AG04449 (cell line): ENCODE measurements at regions not wholly inside any gene's neighbourhood (a gene's known extent, or its start where the extent isn't known, plus 50 kb on each side); places are given as distances from the start of the nearest gene placed in this dataset.

ENCODE experiments used
- CTCF ChIA-PET: fragments of 350-600 bp; formaldehyde crosslinking; extraction: SDS; loops from one replicate; lab custom pipeline; 2021; ENCODE audit warnings: antibody characterized with exemption; lab: Yijun Ruan, JAX
- POLR2A ChIA-PET: fragments of 400-600, 350-600 bp; formaldehyde crosslinking; extraction: SDS; loops from one replicate; lab custom pipeline; 2020; ENCODE audit warnings: antibody characterized with exemption, inconsistent platforms; lab: Yijun Ruan, JAX
- DNase-seq: peaks from one replicate; pipeline ENCODE4 v3.0.0-alpha.2; 2010; ENCODE audit warnings: low read depth, low spot score
- H3K4me3 ChIP-seq: 2 replicates; pipeline ENCODE4 v1.5.1; 2011; ENCODE audit warnings: low read depth, mild to moderate bottlenecking, control low read depth, low read length
- CTCF ChIP-seq: IDR thresholded peaks from one replicate; pipeline ENCODE4 v1.5.1; 2011; ENCODE audit warnings: mild to moderate bottlenecking, moderate library complexity, low read length, control low read depth, inconsistent platforms; ENCODE audit not compliant: insufficient read depth; ENCODE audit errors: missing control alignments

- TF ChIP-seq CTCF: no peak
- no peak for DNase-seq
- ChIA-PET POLR2A (no interaction called here), CTCF (no interaction called here)
- H3K4me3 ChIP-seq: no peak overlapping the region
Measured at GRCh38 chr2:236689981-236690380, 120.4 kb downstream of the ACKR3 start.

DNA sequence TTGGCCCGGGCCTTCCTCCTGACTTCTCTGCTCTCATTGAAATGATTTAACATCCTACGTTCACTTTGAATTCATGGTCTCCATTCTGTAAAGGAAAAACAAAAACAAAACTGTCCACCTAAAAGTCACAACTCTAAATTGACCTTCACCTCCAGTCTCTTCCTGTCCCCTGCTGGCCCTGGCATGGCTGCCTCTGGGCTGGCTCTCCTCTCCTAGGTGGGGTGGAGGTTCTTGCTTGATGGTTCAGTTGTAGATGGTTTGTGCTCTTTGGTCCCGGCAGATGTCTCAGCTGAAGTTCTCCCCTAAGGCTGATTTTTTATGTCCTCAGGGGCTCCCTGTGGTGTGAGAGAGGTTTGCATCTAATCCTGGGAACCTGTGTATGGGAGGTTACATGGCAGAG is 121.1 kb downstream of the ACKR3 start:
- ChIA-PET POLR2A (no interaction called here), CTCF (interaction anchor here (1.4 kb wide), 1 partner anchor 8 kb away, joined by 3 read pairs; no protein-coding TSS in a partner anchor)
- TF ChIP-seq CTCF: no peak
- no peak for DNase-seq
- no peak overlapping the region for H3K4me3 ChIP-seq

GRCh38 chr2:236691799-236692167 is 122.2 kb downstream of the ACKR3 start:
- POLR2A ChIA-PET: no interaction called here

DNA sequence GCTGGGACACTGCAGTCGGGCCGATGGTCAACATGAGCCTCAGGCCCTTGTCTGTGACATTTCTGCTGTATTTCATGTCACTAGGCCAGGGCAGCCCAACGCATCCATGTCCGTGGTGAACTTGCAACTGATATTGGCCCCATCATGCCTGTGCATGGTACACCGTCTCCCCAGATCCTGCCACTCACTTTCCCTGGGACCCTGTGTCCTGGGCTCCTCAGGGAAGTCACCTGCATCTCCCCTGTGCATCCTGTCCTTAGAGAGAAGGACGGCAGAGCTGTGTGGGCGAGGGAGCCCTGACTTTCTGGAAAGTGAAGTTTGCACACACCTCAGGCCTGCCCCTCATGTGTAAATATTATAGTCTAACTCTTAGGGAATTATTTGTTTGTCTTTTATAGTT is 123.3 kb downstream of the ACKR3 start:
- no peak for TF ChIP-seq CTCF
- POLR2A ChIA-PET: interaction anchor here (0.6 kb wide), 1 partner anchor 88 kb away, joined by 4 read pairs; no protein-coding TSS in a partner anchor
- no peak for DNase-seq
- H3K4me3 ChIP-seq: no peak overlapping the region
- CTCF ChIA-PET: no interaction called here

More at GRCh38 chr2:236691799-236692167, 122.2 kb downstream of the ACKR3 start:
- H3K4me3 ChIP-seq: no peak overlapping the region
- no peak for TF ChIP-seq CTCF
- DNase-seq: no peak
- CTCF ChIA-PET: interaction anchor here (1.4 kb wide), 1 partner anchor 9 kb away, joined by 3 read pairs; no protein-coding TSS in a partner anchor

DNA sequence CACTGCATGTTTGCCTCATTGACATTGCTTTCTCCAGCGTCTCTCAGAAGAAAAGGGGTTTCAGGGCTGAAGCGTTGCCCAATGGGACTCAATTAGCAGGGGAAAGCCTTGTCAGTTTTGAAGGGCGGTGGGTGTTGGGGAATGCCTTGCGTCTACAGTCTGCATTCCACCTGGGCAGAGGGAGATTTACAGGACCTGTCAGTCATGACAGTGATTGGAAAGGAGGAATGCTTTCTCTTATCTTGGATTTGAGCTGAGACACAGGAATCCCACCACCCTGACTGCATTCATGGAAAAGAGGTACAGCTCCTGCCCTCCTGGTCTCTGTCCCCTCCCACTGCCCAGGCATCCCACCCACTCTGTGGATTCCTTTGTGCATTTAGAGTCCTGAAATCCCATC is 123.9 kb downstream of the ACKR3 start:
- POLR2A ChIA-PET: no interaction called here
- no peak overlapping the region for H3K4me3 ChIP-seq
- CTCF ChIA-PET: interaction anchor here (0.9 kb wide), 1 partner anchor 15 kb away, joined by 3 read pairs; no protein-coding TSS in a partner anchor
- DNase-seq: no peak
- no peak for TF ChIP-seq CTCF

DNA sequence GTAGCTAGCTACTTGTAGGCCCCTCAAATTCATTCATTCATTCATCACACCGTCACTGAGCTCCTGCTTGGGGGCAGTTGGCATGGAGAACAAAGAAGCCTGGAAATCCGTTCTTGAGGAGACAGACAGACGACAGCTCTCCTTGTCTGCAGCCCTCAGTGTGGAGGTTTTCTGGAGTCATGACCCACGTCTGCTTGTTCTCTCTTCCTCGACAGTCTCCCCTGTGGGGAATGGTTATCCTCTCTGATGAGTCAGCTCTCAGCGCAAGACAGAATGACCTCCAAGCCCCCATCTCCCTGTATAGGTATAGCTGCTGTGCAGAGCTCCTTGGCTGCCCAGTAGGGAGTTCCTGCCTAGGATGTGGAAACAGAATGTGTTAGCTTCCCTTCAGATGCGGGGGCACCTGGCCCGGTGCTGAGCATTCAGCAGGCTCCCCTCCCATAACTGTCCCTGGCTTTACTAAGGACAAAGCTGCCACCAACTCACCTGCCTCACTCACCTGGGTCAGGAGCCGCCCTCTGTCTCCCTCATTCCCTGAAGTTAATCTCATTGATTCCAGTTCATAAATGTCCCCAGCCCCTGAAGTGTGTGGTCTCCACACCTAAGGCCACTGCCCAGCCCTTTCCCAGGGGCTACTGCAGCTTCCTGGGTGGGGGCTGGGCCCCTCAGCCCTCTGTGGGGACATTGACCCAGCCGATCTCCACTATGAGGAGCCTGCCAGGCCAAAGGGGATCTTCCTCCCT is 124.7 kb downstream of the ACKR3 start:
- H3K4me3 ChIP-seq: no peak overlapping the region
- CTCF ChIA-PET: interaction anchor here (0.9 to 1.4 kb wide), 2 partner anchors 9 to 14 kb away, joined by 3 to 4 read pairs; no protein-coding TSS in a partner anchor
- POLR2A ChIA-PET: no interaction called here
- DNase-seq: no peak
- no peak for TF ChIP-seq CTCF
